K562 (cell line): ENCODE measurements at regions not wholly inside any gene's neighbourhood (a gene's known extent, or its start where the extent isn't known, plus 50 kb on each side); places are given as distances from the start of the nearest gene placed in this dataset.

Experiments used
- RFX5 ChIP-seq: IDR thresholded peaks from 2 replicates; pipeline ENCODE4 v1.6.1; 2011; ENCODE audit warnings: low read depth, mild to moderate bottlenecking, improper control_type of control experiment, low read length
- ZNF274 ChIP-seq: IDR thresholded peaks from 2 replicates; pipeline ENCODE4 v1.6.1; 2011; ENCODE audit warnings: low read depth, mild to moderate bottlenecking, low read length, moderate library complexity, borderline replicate concordance
- ZNF316 ChIP-seq: fragments of 450-650 bp; IDR thresholded peaks from 2 replicates; pipeline ENCODE4 v1.6.1; 2016
- TF ChIP-seq, protein P1 (sequence below), 3 experiments: IDR thresholded peaks in 2 of 3; conservative IDR thresholded peaks in 1 of 3; 2 replicates each; pipeline ENCODE4 v1.5.1; 2011 to 2012; ENCODE audit warnings: low read length in 3 of 3, mild to moderate bottlenecking in 3 of 3, control low read depth in 2 of 3, improper control_type of control experiment in 1 of 3, inconsistent platforms in 1 of 3, low read depth in 1 of 3, mixed read lengths in 1 of 3, moderate library complexity in 1 of 3; ENCODE audit not compliant: insufficient read depth in 2 of 3

DNA sequence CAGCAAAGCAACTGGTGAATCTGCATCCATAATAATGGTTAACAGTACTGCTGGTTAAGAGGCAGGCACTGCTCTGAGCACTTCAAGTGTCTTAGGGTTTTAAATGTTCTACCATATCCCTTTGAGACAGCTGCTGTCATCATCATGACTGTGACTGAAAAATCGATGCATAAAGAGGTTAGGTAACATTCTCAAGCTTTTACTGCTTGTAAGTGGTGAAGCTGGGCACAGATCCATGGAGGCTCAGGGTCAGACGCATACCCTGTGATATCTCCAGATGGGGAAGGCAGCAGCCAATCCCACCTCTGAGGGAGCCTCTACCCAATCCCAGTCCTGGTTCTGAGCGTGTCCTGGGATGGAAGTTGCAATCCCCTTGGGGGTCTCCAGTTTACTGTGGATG, 57.6 kb upstream of the SOX9 start:
- TF ChIP-seq ZNF274, result no peak
- TF ChIP-seq ZNF316, result no peak
- TF ChIP-seq, protein P1, sequence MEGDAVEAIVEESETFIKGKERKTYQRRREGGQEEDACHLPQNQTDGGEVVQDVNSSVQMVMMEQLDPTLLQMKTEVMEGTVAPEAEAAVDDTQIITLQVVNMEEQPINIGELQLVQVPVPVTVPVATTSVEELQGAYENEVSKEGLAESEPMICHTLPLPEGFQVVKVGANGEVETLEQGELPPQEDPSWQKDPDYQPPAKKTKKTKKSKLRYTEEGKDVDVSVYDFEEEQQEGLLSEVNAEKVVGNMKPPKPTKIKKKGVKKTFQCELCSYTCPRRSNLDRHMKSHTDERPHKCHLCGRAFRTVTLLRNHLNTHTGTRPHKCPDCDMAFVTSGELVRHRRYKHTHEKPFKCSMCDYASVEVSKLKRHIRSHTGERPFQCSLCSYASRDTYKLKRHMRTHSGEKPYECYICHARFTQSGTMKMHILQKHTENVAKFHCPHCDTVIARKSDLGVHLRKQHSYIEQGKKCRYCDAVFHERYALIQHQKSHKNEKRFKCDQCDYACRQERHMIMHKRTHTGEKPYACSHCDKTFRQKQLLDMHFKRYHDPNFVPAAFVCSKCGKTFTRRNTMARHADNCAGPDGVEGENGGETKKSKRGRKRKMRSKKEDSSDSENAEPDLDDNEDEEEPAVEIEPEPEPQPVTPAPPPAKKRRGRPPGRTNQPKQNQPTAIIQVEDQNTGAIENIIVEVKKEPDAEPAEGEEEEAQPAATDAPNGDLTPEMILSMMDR (IDR thresholded peaks at IDR 0.05 in 2 of 3, conservative IDR thresholded peaks at IDR 0.05 in 1 of 3; ENCODE audit: insufficient read depth in 2 of 3, low read depth in 1 of 3, low read length in 3 of 3), result no peak
- no peak for TF ChIP-seq RFX5
